ENCODE measurements at regions not wholly inside any gene's neighbourhood (a gene's known extent, or its start where the extent isn't known, plus 50 kb on each side); places are given as distances from the start of the nearest gene placed in this dataset.

GRCh38 chr5:74341221-74341620, 299.3 kb downstream of the ENC1 start (continued):
- TF ChIP-seq HDAC2 (IDR thresholded peaks at IDR 0.05; ENCODE audit: borderline replicate concordance in 1 of 2, low read depth in 2 of 2, low read length in 2 of 2) (no peak), EGR1 (IDR thresholded peaks at IDR 0.05; ENCODE audit: borderline replicate concordance, low read depth, low read length) (no peak)
